HCT116 (cell line): ENCODE measurements at regions not wholly inside any gene's neighbourhood (a gene's known extent, or its start where the extent isn't known, plus 50 kb on each side); places are given as distances from the start of the nearest gene placed in this dataset.

Experiments used
- EGR1 ChIP-seq: IDR thresholded peaks from 2 replicates; pipeline ENCODE4 v1.6.1; 2012; ENCODE audit warnings: low read depth
- EZH2 ChIP-seq: fragments of 200-600 bp; sonication (generic); IDR thresholded peaks from 2 replicates; pipeline ENCODE4 v1.6.1; 2017; ENCODE audit warnings: antibody characterized with exemption, mixed run types
- EZH2phosphoT487 ChIP-seq: fragments of 200-600 bp; IDR thresholded peaks from 2 replicates; pipeline ENCODE4 v1.6.1; 2018; ENCODE audit warnings: antibody characterized with exemption, borderline replicate concordance
- POLR2A ChIP-seq: IDR thresholded peaks from 2 replicates; pipeline ENCODE4 v1.7.0; 2011; ENCODE audit warnings: borderline replicate concordance; ENCODE audit not compliant: insufficient read depth, insufficient read length; ENCODE audit errors: extremely low read depth
- POLR2AphosphoS5 ChIP-seq: IDR thresholded peaks from 2 replicates; pipeline ENCODE4 v1.6.1; 2011; ENCODE audit warnings: mild to moderate bottlenecking, low read depth, low read length, moderate library complexity
- RAD21 ChIP-seq: IDR thresholded peaks from 2 replicates; pipeline ENCODE4 v1.6.1; 2012; ENCODE audit warnings: low read depth, mild to moderate bottlenecking
- SRF ChIP-seq: IDR thresholded peaks from 2 replicates; pipeline ENCODE4 v1.6.1; 2012; ENCODE audit warnings: low read depth
- YY1 ChIP-seq: IDR thresholded peaks from 2 replicates; pipeline ENCODE4 v1.6.1; 2011; ENCODE audit warnings: low read length, low read depth, moderate library complexity, mild to moderate bottlenecking; ENCODE audit not compliant: insufficient replicate concordance; ENCODE audit errors: extremely low read depth
- TF ChIP-seq, protein P1 (sequence below), 3 experiments: fragments of 200-600 bp in 1 of 3; sonication (generic) in 1 of 3; IDR thresholded peaks in 2 of 3; conservative IDR thresholded peaks in 1 of 3; 2 replicates each; pipeline ENCODE4 v1.5.1; 2012 to 2017; ENCODE audit warnings: low read depth in 2 of 3, low read length in 2 of 3, antibody characterized with exemption in 1 of 3, borderline replicate concordance in 1 of 3, control low read depth in 1 of 3, mild to moderate bottlenecking in 1 of 3, mixed read lengths in 1 of 3, mixed run types in 1 of 3, moderate library complexity in 1 of 3; ENCODE audit not compliant: insufficient read depth in 1 of 3
- TF ChIP-seq, protein P2 (sequence below): IDR thresholded peaks from 2 replicates; pipeline ENCODE4 v1.6.1; 2012; ENCODE audit warnings: low read depth
- TF ChIP-seq, protein P3 (sequence below): IDR thresholded peaks from 2 replicates; pipeline ENCODE4 v1.6.1; 2012
- TF ChIP-seq, protein P4 (sequence below): IDR thresholded peaks from 2 replicates; pipeline ENCODE4 v1.6.1; 2011; ENCODE audit warnings: mild to moderate bottlenecking, low read length, moderate library complexity; ENCODE audit not compliant: insufficient replicate concordance; ENCODE audit errors: extremely low read depth

DNA sequence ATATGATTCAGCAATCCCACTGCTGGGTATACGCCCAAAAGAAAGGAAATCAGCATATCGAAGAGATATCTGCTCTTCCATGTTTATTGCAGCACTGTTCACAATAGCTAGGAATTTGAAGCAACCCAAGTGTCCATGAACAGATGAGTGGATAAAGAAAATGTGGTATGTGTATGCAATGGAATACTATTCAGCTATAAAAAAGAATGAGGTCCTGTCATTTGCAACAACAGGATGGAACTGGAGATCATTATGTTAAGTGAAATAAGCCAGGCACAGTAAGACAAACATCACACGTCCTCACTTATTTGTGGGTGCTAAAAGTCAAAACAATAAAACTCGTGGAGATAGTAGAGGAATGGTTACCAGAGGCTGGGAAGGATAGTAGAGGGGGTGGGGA lies 153.8 kb upstream of the LEF1 start:
- TF ChIP-seq, protein P1, sequence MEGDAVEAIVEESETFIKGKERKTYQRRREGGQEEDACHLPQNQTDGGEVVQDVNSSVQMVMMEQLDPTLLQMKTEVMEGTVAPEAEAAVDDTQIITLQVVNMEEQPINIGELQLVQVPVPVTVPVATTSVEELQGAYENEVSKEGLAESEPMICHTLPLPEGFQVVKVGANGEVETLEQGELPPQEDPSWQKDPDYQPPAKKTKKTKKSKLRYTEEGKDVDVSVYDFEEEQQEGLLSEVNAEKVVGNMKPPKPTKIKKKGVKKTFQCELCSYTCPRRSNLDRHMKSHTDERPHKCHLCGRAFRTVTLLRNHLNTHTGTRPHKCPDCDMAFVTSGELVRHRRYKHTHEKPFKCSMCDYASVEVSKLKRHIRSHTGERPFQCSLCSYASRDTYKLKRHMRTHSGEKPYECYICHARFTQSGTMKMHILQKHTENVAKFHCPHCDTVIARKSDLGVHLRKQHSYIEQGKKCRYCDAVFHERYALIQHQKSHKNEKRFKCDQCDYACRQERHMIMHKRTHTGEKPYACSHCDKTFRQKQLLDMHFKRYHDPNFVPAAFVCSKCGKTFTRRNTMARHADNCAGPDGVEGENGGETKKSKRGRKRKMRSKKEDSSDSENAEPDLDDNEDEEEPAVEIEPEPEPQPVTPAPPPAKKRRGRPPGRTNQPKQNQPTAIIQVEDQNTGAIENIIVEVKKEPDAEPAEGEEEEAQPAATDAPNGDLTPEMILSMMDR (IDR thresholded peaks at IDR 0.05 in 2 of 3, conservative IDR thresholded peaks at IDR 0.05 in 1 of 3; ENCODE audit: borderline replicate concordance in 1 of 3, insufficient read depth in 1 of 3, low read depth in 2 of 3, low read length in 2 of 3): no peak
- TF ChIP-seq, protein P2, sequence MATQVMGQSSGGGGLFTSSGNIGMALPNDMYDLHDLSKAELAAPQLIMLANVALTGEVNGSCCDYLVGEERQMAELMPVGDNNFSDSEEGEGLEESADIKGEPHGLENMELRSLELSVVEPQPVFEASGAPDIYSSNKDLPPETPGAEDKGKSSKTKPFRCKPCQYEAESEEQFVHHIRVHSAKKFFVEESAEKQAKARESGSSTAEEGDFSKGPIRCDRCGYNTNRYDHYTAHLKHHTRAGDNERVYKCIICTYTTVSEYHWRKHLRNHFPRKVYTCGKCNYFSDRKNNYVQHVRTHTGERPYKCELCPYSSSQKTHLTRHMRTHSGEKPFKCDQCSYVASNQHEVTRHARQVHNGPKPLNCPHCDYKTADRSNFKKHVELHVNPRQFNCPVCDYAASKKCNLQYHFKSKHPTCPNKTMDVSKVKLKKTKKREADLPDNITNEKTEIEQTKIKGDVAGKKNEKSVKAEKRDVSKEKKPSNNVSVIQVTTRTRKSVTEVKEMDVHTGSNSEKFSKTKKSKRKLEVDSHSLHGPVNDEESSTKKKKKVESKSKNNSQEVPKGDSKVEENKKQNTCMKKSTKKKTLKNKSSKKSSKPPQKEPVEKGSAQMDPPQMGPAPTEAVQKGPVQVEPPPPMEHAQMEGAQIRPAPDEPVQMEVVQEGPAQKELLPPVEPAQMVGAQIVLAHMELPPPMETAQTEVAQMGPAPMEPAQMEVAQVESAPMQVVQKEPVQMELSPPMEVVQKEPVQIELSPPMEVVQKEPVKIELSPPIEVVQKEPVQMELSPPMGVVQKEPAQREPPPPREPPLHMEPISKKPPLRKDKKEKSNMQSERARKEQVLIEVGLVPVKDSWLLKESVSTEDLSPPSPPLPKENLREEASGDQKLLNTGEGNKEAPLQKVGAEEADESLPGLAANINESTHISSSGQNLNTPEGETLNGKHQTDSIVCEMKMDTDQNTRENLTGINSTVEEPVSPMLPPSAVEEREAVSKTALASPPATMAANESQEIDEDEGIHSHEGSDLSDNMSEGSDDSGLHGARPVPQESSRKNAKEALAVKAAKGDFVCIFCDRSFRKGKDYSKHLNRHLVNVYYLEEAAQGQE: no peak
- TF ChIP-seq, protein P3, sequence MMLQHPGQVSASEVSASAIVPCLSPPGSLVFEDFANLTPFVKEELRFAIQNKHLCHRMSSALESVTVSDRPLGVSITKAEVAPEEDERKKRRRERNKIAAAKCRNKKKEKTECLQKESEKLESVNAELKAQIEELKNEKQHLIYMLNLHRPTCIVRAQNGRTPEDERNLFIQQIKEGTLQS: no peak
- no peak for TF ChIP-seq POLR2AphosphoS5
- no peak for TF ChIP-seq YY1
- TF ChIP-seq EZH2phosphoT487: no peak
- no peak for TF ChIP-seq EZH2
- TF ChIP-seq RAD21: no peak
- TF ChIP-seq, protein P4, sequence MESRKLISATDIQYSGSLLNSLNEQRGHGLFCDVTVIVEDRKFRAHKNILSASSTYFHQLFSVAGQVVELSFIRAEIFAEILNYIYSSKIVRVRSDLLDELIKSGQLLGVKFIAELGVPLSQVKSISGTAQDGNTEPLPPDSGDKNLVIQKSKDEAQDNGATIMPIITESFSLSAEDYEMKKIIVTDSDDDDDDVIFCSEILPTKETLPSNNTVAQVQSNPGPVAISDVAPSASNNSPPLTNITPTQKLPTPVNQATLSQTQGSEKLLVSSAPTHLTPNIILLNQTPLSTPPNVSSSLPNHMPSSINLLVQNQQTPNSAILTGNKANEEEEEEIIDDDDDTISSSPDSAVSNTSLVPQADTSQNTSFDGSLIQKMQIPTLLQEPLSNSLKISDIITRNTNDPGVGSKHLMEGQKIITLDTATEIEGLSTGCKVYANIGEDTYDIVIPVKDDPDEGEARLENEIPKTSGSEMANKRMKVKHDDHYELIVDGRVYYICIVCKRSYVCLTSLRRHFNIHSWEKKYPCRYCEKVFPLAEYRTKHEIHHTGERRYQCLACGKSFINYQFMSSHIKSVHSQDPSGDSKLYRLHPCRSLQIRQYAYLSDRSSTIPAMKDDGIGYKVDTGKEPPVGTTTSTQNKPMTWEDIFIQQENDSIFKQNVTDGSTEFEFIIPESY: no peak
- TF ChIP-seq SRF: no peak
- no peak for TF ChIP-seq POLR2A
- no peak for TF ChIP-seq EGR1
